EL (cell line): ENCODE measurements at regions not wholly inside any gene's neighbourhood (a gene's known extent, or its start where the extent isn't known, plus 50 kb on each side); places are given as distances from the start of the nearest gene placed in this dataset.
"Not testable (repeated sequence)": the region's sequence is repeated elsewhere in the genome, so short reads cannot be mapped to it uniquely, and the experiment has no call there.

Experiments used
- DNase-seq: peaks from one replicate; pipeline ENCODE4 v3.0.0-alpha.2; 2016

GRCh38 chr6:115540077-115540869, 520.4 kb downstream of the FRK start:
- DNase-seq: no peak

- no peak for DNase-seq
Measured at GRCh38 chr6:115539531-115539930, 521.2 kb downstream of the FRK start.

GRCh38 chr6:115524821-115525220, 535.9 kb downstream of the FRK start:
- DNase-seq: no peak

- DNase-seq: not testable (repeated sequence)
Measured at GRCh38 chr6:115521747-115522146, 538.9 kb downstream of the FRK start.

GRCh38 chr6:115514656-115515055, 546.0 kb downstream of the FRK start:
- DNase-seq: peak; percentile 65

GRCh38 chr6:115512923-115513322, 547.8 kb downstream of the FRK start:
- DNase-seq: no peak

- no peak for DNase-seq
Measured at GRCh38 chr6:115511771-115512170, 548.9 kb downstream of the FRK start.

GRCh38 chr6:115502432-115502831, 558.3 kb downstream of the FRK start:
- not testable (repeated sequence) for DNase-seq

- DNase-seq: no peak
Measured at GRCh38 chr6:115495184-115495583, 565.5 kb downstream of the FRK start.

- DNase-seq: no peak
Measured at GRCh38 chr6:115487331-115487730, 573.4 kb downstream of the FRK start.

GRCh38 chr6:115485400-115485799, 575.3 kb downstream of the FRK start:
- DNase-seq: no peak

GRCh38 chr6:115480543-115480942, 580.1 kb downstream of the FRK start:
- not testable (repeated sequence) for DNase-seq

- no peak for DNase-seq
Measured at GRCh38 chr6:115474443-115475041, 586.1 kb downstream of the FRK start.

- DNase-seq: no peak
Measured at GRCh38 chr6:115468272-115469005, 592.3 kb downstream of the FRK start.

GRCh38 chr6:115467726-115468125, 593.0 kb downstream of the FRK start:
- no peak for DNase-seq

- no peak for DNase-seq
Measured at GRCh38 chr6:115460913-115461312, 599.8 kb downstream of the FRK start.

GRCh38 chr6:115456848-115457247, 603.8 kb downstream of the FRK start:
- DNase-seq: no peak

GRCh38 chr6:115443825-115444478, 616.7 kb downstream of the FRK start:
- no peak for DNase-seq

- no peak for DNase-seq
Measured at GRCh38 chr6:115442323-115442722, 618.4 kb downstream of the FRK start.

GRCh38 chr6:115441651-115442050, 619.0 kb downstream of the FRK start:
- DNase-seq: peak; percentile 1

GRCh38 chr6:115415378-115415777, 645.3 kb downstream of the FRK start:
- no peak for DNase-seq

- not testable (repeated sequence) for DNase-seq
Measured at GRCh38 chr6:115414916-115415315, 645.8 kb downstream of the FRK start.

GRCh38 chr6:115411756-115412155, 648.9 kb downstream of the FRK start:
- DNase-seq: no peak
